Skin of body (tissue), 1 donor: ENCODE measurements at regions not wholly inside any gene's neighbourhood (a gene's known extent, or its start where the extent isn't known, plus 50 kb on each side); places are given as distances from the start of the nearest gene placed in this dataset.

ENCODE experiments used
- DNase-seq: peaks from one replicate; lab custom pipeline; 2025; lab: John Stamatoyannopoulos, UW

- DNase-seq: no peak
These were observed 197.6 kb downstream of the DRD1 start for GRCh38 chr5:175246242-175246888.

GRCh38 chr5:175243441-175243840 lies 200.5 kb downstream of the DRD1 start:
- no peak for DNase-seq

GRCh38 chr5:175242207-175242606 lies 201.8 kb downstream of the DRD1 start:
- no peak for DNase-seq

GRCh38 chr5:175238326-175238725 lies 205.7 kb downstream of the DRD1 start:
- no peak for DNase-seq

GRCh38 chr5:175236176-175236575 lies 207.8 kb downstream of the DRD1 start:
- no peak for DNase-seq

- no peak for DNase-seq
These were observed 208.6 kb downstream of the DRD1 start for GRCh38 chr5:175235251-175235960.

GRCh38 chr5:175230299-175230698 lies 213.7 kb downstream of the DRD1 start:
- no peak for DNase-seq

GRCh38 chr5:175226506-175226905 lies 217.5 kb downstream of the DRD1 start:
- DNase-seq: no peak

- no peak for DNase-seq
These were observed 220.7 kb downstream of the DRD1 start for GRCh38 chr5:175223291-175223690.

GRCh38 chr5:175222621-175223020 lies 221.4 kb downstream of the DRD1 start:
- DNase-seq: no peak

- DNase-seq: no peak
These were observed 223.4 kb downstream of the DRD1 start for GRCh38 chr5:175220549-175220948.

- no peak for DNase-seq
These were observed 224.6 kb downstream of the DRD1 start for GRCh38 chr5:175219366-175219765.

GRCh38 chr5:175216991-175217390 lies 227.0 kb downstream of the DRD1 start:
- DNase-seq: no peak

- no peak for DNase-seq
These were observed 228.1 kb downstream of the DRD1 start for GRCh38 chr5:175215906-175216305.

GRCh38 chr5:175214152-175214551 lies 229.8 kb downstream of the DRD1 start:
- DNase-seq: no peak

GRCh38 chr5:175211956-175212756 lies 231.8 kb downstream of the DRD1 start:
- no peak for DNase-seq

- no peak for DNase-seq
These were observed 236.5 kb downstream of the DRD1 start for GRCh38 chr5:175207321-175208040.

- no peak for DNase-seq
These were observed 237.3 kb downstream of the DRD1 start for GRCh38 chr5:175206669-175207068.

- no peak for DNase-seq
These were observed 241.4 kb downstream of the DRD1 start for GRCh38 chr5:175202463-175203068.

GRCh38 chr5:175201393-175201792 lies 242.6 kb downstream of the DRD1 start:
- no peak for DNase-seq
